ENCODE measurements at regions not wholly inside any gene's neighbourhood (a gene's known extent, or its start where the extent isn't known, plus 50 kb on each side); places are given as distances from the start of the nearest gene placed in this dataset.
A peak's percentile ranks its signal among the peaks of the same experiment; 100 is the strongest.
"Not testable (repeated sequence)": the region's sequence is repeated elsewhere in the genome, so short reads cannot be mapped to it uniquely, and the experiment has no call there.

- no peaks in the 10 kb centered on the region for H3K9me3 Mint-ChIP-seq
- H3K4me1 Mint-ChIP-seq: peaks cover 46% of the 10 kb centered on the region
- no peaks in the 10 kb centered on the region for H3K27me3 Mint-ChIP-seq
- H3K36me3 Mint-ChIP-seq (ENCODE audit: low read depth): no peaks in the 10 kb centered on the region
- no peak overlapping the region for H3K4me3 Mint-ChIP-seq
- intact Hi-C loops (cut with micrococcal nuclease): loop anchor here (2.0 kb wide), 2 partner anchors 23 to 63 kb away; no protein-coding TSS in a partner anchor
- peak overlapping the region; percentile 39 for H3K27ac Mint-ChIP-seq
- no peak for DNase-seq
Measured at GRCh38 chr19:28457620-28458019, 755.3 kb downstream of the UQCRFS1 start.

DNA sequence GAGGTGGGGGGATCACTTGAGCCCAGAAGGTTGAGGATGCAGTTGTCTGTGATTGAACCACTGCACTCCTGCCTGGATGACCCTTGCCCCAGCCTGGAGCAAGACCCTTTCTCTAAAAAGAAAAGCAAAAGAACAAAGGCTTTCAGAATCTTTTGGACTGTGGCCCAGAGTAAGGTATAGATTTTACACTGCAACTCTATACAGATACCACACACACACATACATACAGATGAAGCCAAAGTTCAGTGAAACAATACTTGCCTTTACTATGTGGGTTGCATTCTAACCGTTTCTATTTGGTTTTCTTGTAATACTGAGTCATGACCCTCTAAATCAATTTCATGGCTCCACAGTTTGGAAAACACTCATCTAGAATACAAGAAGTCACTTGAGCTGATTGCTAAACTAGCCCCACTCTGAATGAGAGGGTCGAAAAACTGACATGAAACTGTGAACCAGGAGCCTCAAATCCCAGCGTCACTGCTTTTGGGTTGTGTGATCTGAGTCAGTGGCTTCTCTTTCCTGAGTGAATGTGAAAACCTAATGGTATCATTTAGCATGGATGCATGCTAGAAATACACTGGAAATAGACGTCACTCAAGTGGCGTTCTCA is 756.1 kb downstream of the UQCRFS1 start:
- H3K4me3 Mint-ChIP-seq: peak overlapping the region; percentile 7
- no peaks in the 10 kb centered on the region for H3K27me3 Mint-ChIP-seq
- peaks cover 40% of the 10 kb centered on the region for H3K4me1 Mint-ChIP-seq
- peak overlapping the region; percentile 62 for H3K27ac Mint-ChIP-seq
- H3K9me3 Mint-ChIP-seq: no peaks in the 10 kb centered on the region
- intact Hi-C loops (cut with micrococcal nuclease): loop anchor here (2.0 kb wide), 2 partner anchors 24 to 62 kb away; no protein-coding TSS in a partner anchor
- no peak for DNase-seq
- H3K36me3 Mint-ChIP-seq (ENCODE audit: low read depth): no peaks in the 10 kb centered on the region

GRCh38 chr19:28456252-28456651 is 756.7 kb downstream of the UQCRFS1 start:
- H3K9me3 Mint-ChIP-seq: no peaks in the 10 kb centered on the region
- peaks cover 36% of the 10 kb centered on the region for H3K4me1 Mint-ChIP-seq
- DNase-seq: no peak
- no peak overlapping the region for H3K4me3 Mint-ChIP-seq
- H3K27me3 Mint-ChIP-seq: no peaks in the 10 kb centered on the region
- H3K27ac Mint-ChIP-seq: peak overlapping the region; percentile 61
- intact Hi-C loops (cut with micrococcal nuclease): loop anchor here (2.0 kb wide), 2 partner anchors 25 to 61 kb away; no protein-coding TSS in a partner anchor
- H3K36me3 Mint-ChIP-seq (ENCODE audit: low read depth): no peaks in the 10 kb centered on the region

- no peaks in the 10 kb centered on the region for H3K9me3 Mint-ChIP-seq
- H3K36me3 Mint-ChIP-seq (ENCODE audit: low read depth): no peaks in the 10 kb centered on the region
- H3K4me3 Mint-ChIP-seq: no peak overlapping the region
- no peak overlapping the region for H3K27ac Mint-ChIP-seq
- DNase-seq: no peak
- H3K4me1 Mint-ChIP-seq: peaks cover 16% of the 10 kb centered on the region
- no peaks in the 10 kb centered on the region for H3K27me3 Mint-ChIP-seq
- intact Hi-C loops (cut with micrococcal nuclease): no loop called here
Measured at GRCh38 chr19:28454083-28454482, 758.9 kb downstream of the UQCRFS1 start.

GRCh38 chr19:28453420-28453819 is 759.5 kb downstream of the UQCRFS1 start:
- Mint-ChIP-seq H3K4me1 (peaks cover 11% of the 10 kb centered on the region), H3K27me3 (no peaks in the 10 kb centered on the region), H3K4me3 (no peak overlapping the region), H3K36me3 (ENCODE audit: low read depth) (no peaks in the 10 kb centered on the region), H3K9me3 (no peaks in the 10 kb centered on the region), H3K27ac (no peak overlapping the region)
- intact Hi-C loops (cut with micrococcal nuclease): no loop called here
- no peak for DNase-seq

- peaks cover 3% of the 10 kb centered on the region for H3K4me1 Mint-ChIP-seq
- DNase-seq: no peak
- intact Hi-C loops (cut with micrococcal nuclease): no loop called here
- H3K36me3 Mint-ChIP-seq (ENCODE audit: low read depth): no peaks in the 10 kb centered on the region
- H3K27me3 Mint-ChIP-seq: no peaks in the 10 kb centered on the region
- H3K9me3 Mint-ChIP-seq: no peaks in the 10 kb centered on the region
- no peak overlapping the region for H3K27ac Mint-ChIP-seq
- H3K4me3 Mint-ChIP-seq: no peak overlapping the region
Measured at GRCh38 chr19:28449803-28450202, 763.1 kb downstream of the UQCRFS1 start.

DNA sequence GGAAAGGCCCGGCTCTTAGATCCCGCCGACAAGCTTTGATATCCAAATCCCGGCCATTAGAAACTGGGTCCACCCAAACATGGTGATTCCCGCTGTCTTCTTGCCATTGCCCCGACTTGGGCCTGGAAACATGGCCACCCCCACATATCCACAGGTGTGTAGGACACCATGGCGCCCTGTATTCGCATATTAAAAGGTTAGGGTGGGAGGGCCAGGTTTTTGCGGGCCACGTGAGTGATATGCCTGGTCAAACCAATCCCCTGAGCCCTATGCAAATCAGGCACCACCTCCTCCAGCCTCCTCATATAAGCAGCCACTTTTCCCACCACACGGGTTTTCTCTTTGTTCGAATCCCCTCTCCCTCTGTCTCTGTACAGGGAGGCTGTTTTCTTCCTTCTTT is 766.4 kb downstream of the UQCRFS1 start:
- intact Hi-C loops (cut with micrococcal nuclease): no loop called here
- Mint-ChIP-seq H3K9me3 (no peaks in the 10 kb centered on the region), H3K27ac (no peak overlapping the region), H3K27me3 (no peaks in the 10 kb centered on the region), H3K4me1 (peaks cover 11% of the 10 kb centered on the region), H3K36me3 (ENCODE audit: low read depth) (no peaks in the 10 kb centered on the region), H3K4me3 (no peak overlapping the region)
- no peak for DNase-seq

GRCh38 chr19:28445826-28446225 is 767.1 kb downstream of the UQCRFS1 start:
- Mint-ChIP-seq H3K27me3 (no peaks in the 10 kb centered on the region), H3K36me3 (ENCODE audit: low read depth) (no peaks in the 10 kb centered on the region), H3K27ac (no peak overlapping the region), H3K4me3 (no peak overlapping the region), H3K4me1 (peaks cover 11% of the 10 kb centered on the region), H3K9me3 (no peaks in the 10 kb centered on the region)
- intact Hi-C loops (cut with micrococcal nuclease): no loop called here
- no peak for DNase-seq

DNA sequence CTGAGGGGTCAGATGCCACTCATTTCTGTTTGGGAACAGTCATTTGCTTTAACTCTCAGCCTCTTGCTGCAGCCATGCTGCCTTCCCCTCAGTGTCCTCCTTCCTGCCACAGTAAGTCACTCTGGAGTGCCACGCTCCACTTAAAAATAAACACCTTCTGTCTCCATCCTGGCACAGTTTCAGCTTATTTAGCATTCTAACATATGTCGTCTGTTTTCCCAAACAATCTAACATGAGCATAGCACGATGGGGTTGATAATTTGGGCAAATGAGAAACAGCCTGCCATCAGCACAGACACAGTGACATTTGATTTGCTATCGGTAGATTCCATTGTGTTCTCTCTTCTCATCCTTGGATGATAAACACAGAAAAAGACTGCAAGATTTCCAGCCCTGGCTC is 768.6 kb downstream of the UQCRFS1 start:
- no peak for DNase-seq
- Mint-ChIP-seq H3K4me1 (peaks cover 11% of the 10 kb centered on the region), H3K4me3 (no peak overlapping the region), H3K9me3 (no peaks in the 10 kb centered on the region), H3K27me3 (no peaks in the 10 kb centered on the region), H3K27ac (no peak overlapping the region), H3K36me3 (ENCODE audit: low read depth) (no peaks in the 10 kb centered on the region)
- intact Hi-C loops (cut with micrococcal nuclease): no loop called here

- H3K27ac Mint-ChIP-seq: no peak overlapping the region
- no peaks in the 10 kb centered on the region for H3K27me3 Mint-ChIP-seq
- intact Hi-C loops (cut with micrococcal nuclease): no loop called here
- no peak overlapping the region for H3K4me3 Mint-ChIP-seq
- H3K9me3 Mint-ChIP-seq: no peaks in the 10 kb centered on the region
- DNase-seq: no peak
- peaks cover 11% of the 10 kb centered on the region for H3K4me1 Mint-ChIP-seq
- no peaks in the 10 kb centered on the region for H3K36me3 Mint-ChIP-seq (ENCODE audit: low read depth)
Measured at GRCh38 chr19:28443361-28443760, 769.6 kb downstream of the UQCRFS1 start.

GRCh38 chr19:28437390-28438346 is 775.3 kb downstream of the UQCRFS1 start:
- DNase-seq: no peak
- H3K27ac Mint-ChIP-seq: no peak overlapping the region
- peaks cover 2% of the 10 kb centered on the region for H3K36me3 Mint-ChIP-seq (ENCODE audit: low read depth)
- no peak overlapping the region for H3K4me3 Mint-ChIP-seq
- intact Hi-C loops (cut with micrococcal nuclease): no loop called here
- H3K9me3 Mint-ChIP-seq: no peaks in the 10 kb centered on the region
- H3K4me1 Mint-ChIP-seq: peaks cover 30% of the 10 kb centered on the region
- no peaks in the 10 kb centered on the region for H3K27me3 Mint-ChIP-seq

DNA sequence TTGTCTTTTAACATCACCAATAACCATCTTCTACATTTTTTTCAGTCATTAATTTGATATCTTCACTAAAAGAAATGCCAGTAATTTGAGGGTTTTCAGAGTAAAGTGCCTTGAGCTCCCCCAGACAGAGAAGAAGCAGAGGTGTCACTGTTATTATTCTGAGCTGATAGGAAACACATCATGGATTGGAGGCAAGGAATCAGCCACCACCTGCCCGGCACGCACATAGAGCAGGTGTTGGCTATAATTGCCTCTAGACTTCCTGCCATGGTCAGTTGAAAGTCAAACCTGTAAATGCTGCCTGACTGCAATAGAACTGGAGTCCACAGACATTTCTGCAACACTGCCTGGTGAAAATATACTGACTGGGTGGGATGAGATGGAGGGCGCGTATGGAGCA is 776.6 kb downstream of the UQCRFS1 start:
- Mint-ChIP-seq H3K27ac (no peak overlapping the region), H3K4me3 (no peak overlapping the region), H3K36me3 (ENCODE audit: low read depth) (peaks cover 2% of the 10 kb centered on the region), H3K4me1 (peaks cover 27% of the 10 kb centered on the region), H3K27me3 (no peaks in the 10 kb centered on the region), H3K9me3 (peaks cover 8% of the 10 kb centered on the region)
- DNase-seq: no peak
- intact Hi-C loops (cut with micrococcal nuclease): no loop called here

DNA sequence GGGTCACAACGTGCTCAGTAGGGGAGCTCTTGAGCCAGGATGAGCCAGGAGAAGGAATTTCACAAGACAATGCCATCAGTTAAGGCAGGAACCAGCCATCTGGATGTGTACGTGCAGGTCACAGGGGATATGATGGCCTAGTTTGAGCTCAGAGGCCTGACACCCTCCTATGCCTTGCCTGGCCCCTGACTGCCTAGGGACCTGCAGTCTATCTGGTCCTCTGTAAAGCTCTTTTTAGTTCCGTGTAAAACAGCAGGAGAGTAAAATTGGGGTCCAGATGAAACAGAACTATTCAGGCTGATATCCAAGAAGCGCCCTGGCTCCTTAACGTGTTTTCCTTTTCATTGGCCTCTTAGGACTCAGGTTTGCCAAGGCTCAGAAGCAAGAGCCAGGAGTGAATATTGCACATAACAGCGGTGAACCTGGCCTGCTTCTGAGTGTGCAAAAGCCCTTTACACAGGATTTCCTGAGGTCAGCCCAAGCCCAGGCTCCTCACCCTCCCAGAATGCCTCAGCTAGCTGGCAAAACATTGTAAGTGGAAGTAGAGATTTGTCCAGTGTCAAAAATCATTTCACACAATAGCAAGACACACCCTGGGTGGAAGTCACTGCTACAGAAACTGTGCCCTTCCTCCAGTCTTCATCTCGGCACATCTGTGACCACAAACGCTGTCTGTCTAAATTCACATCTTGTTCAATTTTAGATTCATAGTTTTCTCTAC is 777.2 kb downstream of the UQCRFS1 start:
- Mint-ChIP-seq H3K4me3 (no peak overlapping the region), H3K4me1 (peaks cover 27% of the 10 kb centered on the region), H3K27ac (no peak overlapping the region), H3K27me3 (no peaks in the 10 kb centered on the region), H3K9me3 (peaks cover 8% of the 10 kb centered on the region), H3K36me3 (ENCODE audit: low read depth) (peaks cover 2% of the 10 kb centered on the region)
- peak; percentile 62 for DNase-seq
- intact Hi-C loops (cut with micrococcal nuclease): no loop called here

DNA sequence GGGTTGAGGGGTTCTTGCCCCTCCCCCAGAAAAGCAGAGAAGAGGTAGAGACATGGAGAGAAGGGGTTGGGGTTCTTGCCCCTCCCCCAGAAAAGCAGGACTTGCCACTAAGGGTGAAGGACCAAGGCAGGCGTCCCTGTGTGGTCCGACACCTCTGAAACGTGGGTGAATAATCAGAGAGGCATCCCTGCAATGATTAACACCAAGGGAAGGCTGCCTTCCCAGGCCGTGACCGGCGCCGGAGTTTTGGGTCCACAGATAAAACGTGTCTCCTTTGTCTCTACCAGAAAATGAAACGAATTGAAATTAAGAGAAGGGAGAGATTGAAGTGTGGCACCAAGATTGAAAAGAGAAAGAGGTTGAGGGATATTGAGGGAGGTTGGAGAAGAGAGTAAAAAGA is 778.2 kb downstream of the UQCRFS1 start:
- peak overlapping the region; percentile 60 for H3K27ac Mint-ChIP-seq
- H3K9me3 Mint-ChIP-seq; H3K36me3 Mint-ChIP-seq (ENCODE audit: low read depth); H3K27me3 Mint-ChIP-seq; intact Hi-C loops (cut with micrococcal nuclease); DNase-seq: not testable (repeated sequence)
- peak overlapping the region; percentile 3 for H3K4me3 Mint-ChIP-seq
- peaks cover 27% of the 10 kb centered on the region for H3K4me1 Mint-ChIP-seq

Measured in activated CD4-positive, alpha-beta T cell treated with anti-CD3 and anti-CD28 coated beads, Interleukin-2, amount 10 ng/mL, durations not matched to agents 24 days and 14 days (primary cell).